GM18507 (cell line): ENCODE measurements at regions not wholly inside any gene's neighbourhood (a gene's known extent, or its start where the extent isn't known, plus 50 kb on each side); places are given as distances from the start of the nearest gene placed in this dataset.
"Not testable (repeated sequence)": the region's sequence is repeated elsewhere in the genome, so short reads cannot be mapped to it uniquely, and the experiment has no call there.

Source experiments
- DNase-seq: peaks from one replicate; pipeline ENCODE4 v3.0.0; 2011; ENCODE audit warnings: low read depth; ENCODE audit not compliant: insufficient read length; ENCODE audit errors: extremely low spot score
- FAIRE-seq: peaks from 2 replicates; lab custom pipeline; 2011; peaks lifted over from hg19 to GRCh38; lab: Jason Lieb, UNC

DNA sequence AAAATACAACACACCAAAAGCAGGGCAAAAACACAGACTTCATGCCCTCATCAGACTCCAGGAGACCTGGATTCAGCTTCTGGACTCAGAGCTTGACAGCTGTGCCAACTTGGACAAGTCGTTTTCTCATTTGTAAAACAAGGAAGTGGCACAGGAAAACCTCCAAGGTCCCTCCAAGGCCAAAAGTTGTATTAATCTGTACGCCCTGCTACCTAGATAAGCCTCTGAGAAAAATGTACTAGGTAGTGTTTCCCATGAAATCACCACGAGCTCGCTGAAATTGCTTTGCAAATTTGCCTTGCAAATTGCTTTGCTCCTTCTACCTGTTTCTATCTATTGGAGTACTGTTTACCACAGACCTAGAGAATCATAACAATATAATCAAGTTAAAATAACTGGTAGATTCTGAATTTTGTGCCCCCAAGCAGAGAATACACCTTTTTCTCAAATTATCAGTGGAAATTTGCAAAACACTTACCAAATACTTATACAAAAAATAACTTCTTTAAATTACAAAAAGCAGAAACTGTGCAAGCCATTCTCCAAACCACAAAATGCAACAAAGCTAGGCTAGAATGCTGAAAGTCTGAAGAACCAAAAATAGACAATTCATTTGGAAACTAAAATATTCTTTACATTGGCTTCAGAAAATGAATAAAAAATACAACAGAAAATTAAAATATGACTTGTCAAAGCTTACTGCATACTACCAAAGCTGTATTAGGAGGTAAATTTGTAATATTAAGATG, 158.1 kb upstream of the CHST15 start:
- no peak for DNase-seq
- no peak for FAIRE-seq

DNA sequence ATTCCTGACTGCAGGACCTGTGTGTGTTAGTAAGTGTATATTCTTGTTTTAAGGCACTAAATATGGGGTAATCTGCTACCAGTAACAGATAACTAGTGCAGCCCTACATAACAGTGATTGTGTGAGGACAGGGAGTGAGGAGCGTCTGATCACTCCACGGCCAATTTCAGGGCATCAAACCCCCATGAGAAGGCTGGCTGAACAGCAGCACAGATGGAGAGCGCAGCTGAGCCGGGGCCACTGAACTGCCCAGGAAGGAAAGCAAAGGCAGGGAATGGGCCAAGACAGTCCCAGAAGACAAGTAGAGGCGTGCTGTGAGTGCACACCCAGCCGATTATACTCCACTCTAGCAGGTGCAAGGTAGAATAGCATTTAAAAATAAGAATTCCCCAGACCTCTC, 157.1 kb upstream of the CHST15 start:
- DNase-seq (no peak), FAIRE-seq (no peak)

DNA sequence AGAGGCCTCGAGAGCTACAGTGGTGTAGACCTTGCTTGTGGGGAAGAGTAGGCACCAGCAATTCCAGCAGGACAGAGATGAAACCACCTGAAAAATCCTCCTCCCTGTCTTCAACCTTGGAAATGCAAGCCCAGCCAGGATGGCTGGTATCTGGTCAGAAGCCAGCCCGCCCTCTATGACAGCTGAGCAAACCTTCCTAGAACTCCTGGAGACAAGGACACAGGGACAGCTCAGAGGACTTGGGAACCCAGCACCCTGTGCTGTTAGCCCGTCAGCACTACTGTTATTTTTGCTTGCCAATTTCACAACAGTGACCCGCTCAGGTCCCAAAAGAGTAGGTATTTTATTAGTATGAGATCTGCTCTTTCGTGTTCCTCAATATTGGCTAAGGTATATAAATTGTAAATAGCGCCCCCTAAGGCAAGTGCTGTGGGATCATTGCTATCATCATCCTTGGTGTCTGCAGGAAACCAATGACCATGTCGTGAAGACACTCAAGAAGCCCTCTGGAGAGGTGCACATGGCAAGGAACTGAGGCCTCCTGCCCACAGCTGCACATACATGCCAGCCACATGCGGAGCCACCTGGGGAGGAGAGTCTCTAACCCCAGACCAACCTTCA, 156.5 kb upstream of the CHST15 start:
- FAIRE-seq = no peak
- no peak for DNase-seq

- FAIRE-seq = no peak
These were observed 155.8 kb upstream of the CHST15 start for GRCh38 chr10:124249196-124249595.

DNA sequence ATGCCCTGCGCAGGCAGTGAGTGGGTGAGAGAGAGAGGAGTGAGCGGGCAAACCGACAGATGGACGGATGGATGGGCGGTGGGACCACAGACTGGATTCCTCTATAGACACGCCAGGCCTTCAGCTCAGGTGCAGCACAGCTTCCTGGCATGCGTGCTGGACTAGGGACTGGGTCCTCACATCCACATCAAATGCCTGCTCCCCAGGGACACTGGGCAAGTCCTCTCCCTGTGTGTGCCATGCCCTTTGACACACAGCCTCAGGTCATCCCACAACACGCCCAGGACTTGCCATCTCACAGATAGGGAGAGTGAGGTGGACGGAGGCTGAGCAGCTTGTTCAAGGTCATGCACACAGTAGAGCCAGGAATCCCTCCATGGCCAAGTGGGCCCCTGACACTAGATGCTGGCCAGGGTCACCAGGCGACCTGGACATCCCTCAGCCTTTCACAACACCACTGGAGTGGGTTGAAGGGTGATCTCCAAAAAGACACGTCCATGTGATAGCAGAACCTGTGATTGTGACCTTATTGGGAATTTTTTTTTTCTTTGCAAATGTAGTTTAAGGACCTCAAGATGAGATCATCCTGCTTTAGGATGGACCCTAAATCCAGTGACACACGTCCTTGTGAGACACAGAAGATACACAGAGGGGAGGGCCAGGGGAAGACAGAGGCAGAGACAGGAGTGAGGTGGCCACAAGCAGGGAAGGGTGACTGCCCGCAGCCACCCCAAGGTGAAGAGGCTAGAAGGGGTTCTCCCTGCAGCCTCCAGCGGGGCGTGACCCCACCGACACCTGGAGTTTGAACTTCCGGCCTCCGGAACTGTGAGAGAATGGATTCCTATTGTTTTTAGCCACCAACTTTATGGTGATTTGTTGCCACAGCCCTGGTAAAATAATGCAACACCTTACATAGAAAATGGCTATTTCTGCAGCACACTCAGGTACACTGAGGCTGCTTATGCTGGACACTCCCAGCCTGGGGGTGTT, 155.0 kb upstream of the CHST15 start:
- FAIRE-seq = no peak
- no peak for DNase-seq

More at GRCh38 chr10:124249196-124249595, 155.8 kb upstream of the CHST15 start:
- DNase-seq = no peak

DNA sequence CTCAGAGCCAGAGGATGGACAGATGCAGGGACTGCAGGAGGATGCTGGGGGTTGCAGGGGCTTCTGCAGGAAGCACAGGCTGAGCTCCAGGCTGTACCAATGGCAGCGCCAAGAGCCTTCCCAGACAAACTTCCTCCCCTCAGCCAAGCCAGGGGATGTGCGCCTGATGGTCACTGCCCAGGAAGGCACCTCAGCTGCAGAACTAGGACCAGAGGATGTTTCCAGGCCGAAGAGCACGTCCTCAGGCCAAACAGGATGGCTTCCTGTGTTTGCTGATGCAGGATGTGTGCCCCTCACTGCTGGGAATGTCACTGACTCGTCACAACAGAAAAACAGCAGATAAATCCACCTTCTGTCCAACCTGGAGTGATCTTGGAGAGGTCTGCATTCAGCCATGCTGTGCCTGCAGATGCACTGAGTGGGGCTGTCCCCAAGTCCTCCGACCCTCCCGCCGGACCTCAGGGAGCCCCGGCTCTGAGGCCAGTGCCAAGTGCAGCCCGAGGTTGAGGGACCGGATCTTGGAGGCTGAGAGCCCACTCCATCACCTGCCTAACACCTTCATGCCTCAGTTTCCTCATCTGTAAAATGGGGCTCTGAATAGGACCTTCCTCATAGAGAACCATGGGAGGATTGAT, 152.5 kb upstream of the CHST15 start:
- FAIRE-seq = no peak
- no peak for DNase-seq

DNA sequence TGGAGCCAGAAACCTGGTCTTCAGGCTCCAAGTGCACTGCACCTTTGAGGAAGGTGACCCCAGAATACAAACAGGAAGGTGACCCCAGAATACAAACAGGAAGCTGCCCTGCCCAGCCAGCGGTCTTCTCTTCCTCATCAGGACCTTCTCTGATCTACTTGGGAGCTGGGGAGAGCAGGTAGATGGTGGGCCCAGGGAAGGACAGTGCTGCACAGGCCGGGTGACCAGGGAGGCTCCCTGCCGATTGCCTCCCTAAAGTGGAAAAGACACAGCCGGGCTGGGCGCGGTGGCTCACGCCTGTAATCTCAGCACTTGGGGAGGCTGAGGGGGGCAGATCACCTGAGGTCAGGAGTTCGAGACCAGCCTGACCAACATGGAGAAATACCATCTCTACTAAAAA, 151.8 kb upstream of the CHST15 start:
- no peak for FAIRE-seq
- no peak for DNase-seq

DNA sequence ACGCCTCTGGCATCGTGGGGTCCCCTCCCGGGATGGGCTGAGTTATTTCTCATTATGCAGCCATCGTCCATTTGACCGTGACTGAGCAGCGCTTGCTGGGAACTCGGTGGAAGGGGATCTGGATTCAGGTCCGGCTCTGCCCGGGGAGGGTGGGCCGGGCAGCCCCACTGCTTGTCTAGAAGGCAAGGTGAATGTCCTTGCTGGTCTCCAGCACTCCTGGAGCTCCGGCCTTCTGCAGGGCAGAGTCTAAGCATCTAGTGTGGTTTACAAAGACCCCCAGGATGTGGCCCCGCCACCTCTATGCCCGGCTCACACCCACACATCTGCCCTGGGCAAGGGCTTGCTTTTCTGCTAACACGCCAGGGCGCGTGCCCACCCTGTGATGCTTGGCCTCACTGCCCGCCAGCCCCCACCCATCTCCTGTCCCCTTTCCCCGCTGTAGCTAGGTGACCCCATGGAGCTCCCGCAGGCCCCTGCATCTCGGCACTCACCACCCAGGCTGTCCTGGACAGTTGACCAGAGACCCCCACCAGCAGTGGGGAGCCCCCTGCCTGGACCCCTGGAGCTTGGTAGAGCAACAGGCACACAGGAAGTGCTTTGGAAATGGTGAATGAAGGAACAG, 151.0 kb upstream of the CHST15 start:
- FAIRE-seq = no peak

DNA sequence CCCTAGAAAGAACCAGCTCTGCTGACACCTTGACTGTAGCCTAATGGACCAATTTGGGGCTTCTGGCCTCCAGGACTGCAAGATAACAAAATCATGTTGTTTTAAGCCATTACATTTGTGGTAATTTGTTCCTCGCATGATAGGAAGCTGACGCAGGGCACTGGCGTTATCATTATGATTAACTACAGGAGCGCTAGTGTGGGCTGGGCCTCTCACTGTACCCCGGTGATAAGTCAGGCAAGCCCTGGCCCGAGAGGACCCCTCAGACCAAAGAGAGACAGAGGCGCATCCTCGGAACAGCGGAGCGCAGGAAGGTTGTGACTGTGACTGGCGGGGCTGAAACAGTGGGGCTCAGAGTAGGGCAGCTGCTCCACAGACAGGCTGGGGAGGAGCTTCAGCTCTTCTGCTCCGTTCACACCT, 150.3 kb upstream of the CHST15 start:
- FAIRE-seq = no peak
- no peak for DNase-seq

More for the DNA sequence above, 151.0 kb upstream of the CHST15 start:
- no peak for DNase-seq

DNA sequence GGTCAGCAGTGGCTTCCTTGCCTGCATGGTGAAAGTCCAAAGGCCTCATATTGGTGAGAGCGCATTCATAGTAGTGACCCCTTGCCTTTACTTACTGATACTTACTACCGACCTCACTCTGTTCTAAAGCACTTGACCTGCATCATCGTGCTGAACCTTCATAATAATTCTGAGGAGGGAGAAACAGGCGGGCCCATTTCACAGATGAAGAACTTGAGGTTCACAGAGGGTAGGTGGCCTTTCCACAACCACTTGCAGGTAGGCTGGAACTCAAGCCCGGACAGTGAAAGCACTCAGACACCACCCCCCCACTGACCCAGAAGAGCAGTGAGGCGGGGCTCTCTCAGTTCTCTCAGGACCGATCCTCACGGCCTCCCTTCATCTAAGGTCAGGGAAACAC, 149.4 kb upstream of the CHST15 start:
- no peak for DNase-seq

GRCh38 chr10:124242365-124242764, 149.0 kb upstream of the CHST15 start:
- FAIRE-seq (no peak), DNase-seq (no peak)

More for the DNA sequence above, 149.4 kb upstream of the CHST15 start:
- FAIRE-seq = no peak

DNA sequence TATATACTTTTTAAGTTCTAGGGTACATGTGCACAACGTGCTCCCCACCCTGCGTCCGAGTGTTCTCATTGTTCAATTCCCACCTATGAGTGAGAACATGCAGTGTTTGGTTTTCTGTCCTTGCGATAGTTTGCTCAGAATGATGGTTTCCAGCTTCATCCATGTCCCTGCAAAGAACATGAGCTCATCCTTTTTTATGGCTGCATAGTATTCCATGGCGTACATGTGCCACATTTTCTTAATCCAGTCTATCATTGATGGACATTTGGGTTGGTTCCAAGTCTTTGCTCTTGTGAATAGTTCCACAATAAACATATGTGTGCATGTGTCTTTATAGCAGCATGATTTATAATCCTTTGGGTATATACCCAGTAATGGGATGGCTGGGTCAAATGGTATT, 148.1 kb upstream of the CHST15 start:
- DNase-seq, FAIRE-seq: not testable (repeated sequence)

GRCh38 chr10:124240839-124241291, 147.5 kb upstream of the CHST15 start:
- FAIRE-seq = no peak

GRCh38 chr10:124239696-124240095, 146.3 kb upstream of the CHST15 start:
- FAIRE-seq (no peak), DNase-seq (no peak)

More at GRCh38 chr10:124240839-124241291, 147.5 kb upstream of the CHST15 start:
- DNase-seq = no peak

DNA sequence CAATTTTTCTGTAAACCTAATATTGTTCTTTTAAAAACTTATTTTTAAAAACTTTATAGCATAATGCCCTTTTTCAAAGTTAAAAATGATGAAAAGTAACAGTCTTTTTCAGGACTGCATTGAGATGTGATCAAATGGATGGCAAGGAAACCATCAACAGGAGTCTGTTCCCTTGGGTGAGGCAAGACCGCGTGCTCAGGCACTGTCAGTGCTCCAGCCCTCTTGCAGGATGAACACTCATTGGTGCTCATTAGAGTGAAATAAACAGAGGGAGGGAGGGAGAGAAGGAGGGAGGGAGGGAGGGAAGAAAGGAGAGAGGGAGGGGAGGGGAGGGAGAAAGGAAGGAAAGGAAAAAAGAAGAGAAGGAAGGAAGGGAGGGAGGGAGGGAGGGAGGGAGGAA, 145.7 kb upstream of the CHST15 start:
- DNase-seq = no peak
- FAIRE-seq = no peak

- no peak for FAIRE-seq
- no peak for DNase-seq
These were observed 145.0 kb upstream of the CHST15 start for GRCh38 chr10:124238367-124238766.

- no peak for DNase-seq
- no peak for FAIRE-seq
These were observed 144.0 kb upstream of the CHST15 start for GRCh38 chr10:124237282-124237961.

- FAIRE-seq (no peak), DNase-seq (no peak)
These were observed 143.4 kb upstream of the CHST15 start for GRCh38 chr10:124236816-124237215.
